Coronary artery (tissue), 2 donors: ENCODE measurements at regions not wholly inside any gene's neighbourhood (a gene's known extent, or its start where the extent isn't known, plus 50 kb on each side); places are given as distances from the start of the nearest gene placed in this dataset.

Source experiments
- DNase-seq: peaks from one replicate; pipeline ENCODE4 v3.0.0-alpha.2; 2017; ENCODE audit warnings: low spot score
- H3K27ac ChIP-seq, 2 donors: fragments of 200-600 bp; sonication (generic); one replicate each; pipeline ENCODE4 v1.5.1; 2016 to 2019
- H3K4me3 ChIP-seq: fragments of 200-600 bp; sonication (generic); 2 replicates; pipeline ENCODE4 v1.5.1; 2016; ENCODE audit warnings: mild to moderate bottlenecking, moderate library complexity
- TF ChIP-seq, protein P1 (sequence below): fragments of 200-600 bp; sonication (generic); IDR thresholded peaks from one replicate; pipeline ENCODE4 v1.5.1; 2019; ENCODE audit warnings: antibody characterized with exemption

DNA sequence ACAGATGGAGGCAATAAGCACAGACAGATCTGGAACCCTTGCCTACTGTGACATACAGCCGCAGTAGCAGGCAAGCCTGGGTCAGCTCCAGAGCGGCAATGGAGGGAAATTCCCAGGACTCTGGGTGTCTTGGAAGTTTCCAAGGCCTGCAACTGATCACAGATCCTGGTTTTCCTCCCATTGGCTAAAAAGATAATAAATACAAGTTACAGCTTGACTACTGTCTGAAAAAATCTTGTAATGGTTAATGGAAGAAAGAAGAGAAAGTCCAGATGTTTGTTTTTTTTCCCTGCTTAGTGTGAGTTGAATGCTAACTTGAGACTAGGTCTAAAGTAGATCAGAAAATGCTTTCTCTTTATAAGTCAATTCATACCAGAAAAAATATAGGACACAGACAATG, 307.6 kb downstream of the ALDH8A1 start:
- no peak for DNase-seq
- TF ChIP-seq, protein P1, sequence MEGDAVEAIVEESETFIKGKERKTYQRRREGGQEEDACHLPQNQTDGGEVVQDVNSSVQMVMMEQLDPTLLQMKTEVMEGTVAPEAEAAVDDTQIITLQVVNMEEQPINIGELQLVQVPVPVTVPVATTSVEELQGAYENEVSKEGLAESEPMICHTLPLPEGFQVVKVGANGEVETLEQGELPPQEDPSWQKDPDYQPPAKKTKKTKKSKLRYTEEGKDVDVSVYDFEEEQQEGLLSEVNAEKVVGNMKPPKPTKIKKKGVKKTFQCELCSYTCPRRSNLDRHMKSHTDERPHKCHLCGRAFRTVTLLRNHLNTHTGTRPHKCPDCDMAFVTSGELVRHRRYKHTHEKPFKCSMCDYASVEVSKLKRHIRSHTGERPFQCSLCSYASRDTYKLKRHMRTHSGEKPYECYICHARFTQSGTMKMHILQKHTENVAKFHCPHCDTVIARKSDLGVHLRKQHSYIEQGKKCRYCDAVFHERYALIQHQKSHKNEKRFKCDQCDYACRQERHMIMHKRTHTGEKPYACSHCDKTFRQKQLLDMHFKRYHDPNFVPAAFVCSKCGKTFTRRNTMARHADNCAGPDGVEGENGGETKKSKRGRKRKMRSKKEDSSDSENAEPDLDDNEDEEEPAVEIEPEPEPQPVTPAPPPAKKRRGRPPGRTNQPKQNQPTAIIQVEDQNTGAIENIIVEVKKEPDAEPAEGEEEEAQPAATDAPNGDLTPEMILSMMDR = no peak
- H3K27ac ChIP-seq = no peak overlapping the region
- no peak overlapping the region for H3K4me3 ChIP-seq

DNA sequence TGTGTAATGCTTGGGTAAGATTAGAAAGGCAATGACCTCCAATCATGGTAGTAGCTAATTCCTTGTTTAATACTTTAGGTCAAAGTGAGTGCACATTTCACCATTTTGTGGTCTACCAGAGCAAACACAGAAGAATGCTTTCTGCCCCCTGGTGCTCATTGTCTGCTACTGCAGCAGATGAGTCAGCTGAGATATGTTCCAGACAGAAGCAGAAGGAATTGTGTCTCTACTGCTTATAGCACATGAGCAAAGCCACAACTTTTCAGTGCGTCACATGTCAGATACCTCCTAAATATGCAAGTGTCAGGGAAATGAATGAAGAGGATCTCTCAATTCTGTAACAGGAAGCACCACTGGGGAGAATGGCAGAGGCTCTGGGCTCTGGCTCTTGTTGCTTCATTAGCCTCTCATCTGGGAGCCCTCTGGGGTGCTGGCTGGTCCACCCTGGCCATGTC, 308.9 kb downstream of the ALDH8A1 start:
- Histone ChIP-seq H3K27ac (no peak overlapping the region), H3K4me3 (no peak overlapping the region)
- DNase-seq = peak; percentile 79
- TF ChIP-seq, protein P1 = peak; percentile 85

DNA sequence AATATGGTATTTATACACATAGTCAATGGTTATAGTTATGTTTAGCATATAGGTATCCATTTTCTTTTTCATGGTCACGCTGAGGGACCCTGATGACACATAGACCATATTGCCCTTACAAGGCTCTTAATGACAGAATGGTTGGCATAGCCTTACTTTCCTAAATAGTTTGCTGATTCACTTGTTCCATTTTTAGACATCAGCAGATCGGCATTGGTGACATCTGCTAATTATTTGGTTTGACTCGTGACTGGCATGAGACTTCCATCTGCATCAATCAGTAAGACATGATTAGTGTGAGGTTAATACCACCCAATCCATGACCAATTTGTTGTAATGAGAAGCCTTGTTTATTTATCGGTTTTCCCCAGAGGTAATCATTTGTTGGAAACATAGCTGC, 309.7 kb downstream of the ALDH8A1 start:
- no peak overlapping the region for H3K27ac ChIP-seq

DNA sequence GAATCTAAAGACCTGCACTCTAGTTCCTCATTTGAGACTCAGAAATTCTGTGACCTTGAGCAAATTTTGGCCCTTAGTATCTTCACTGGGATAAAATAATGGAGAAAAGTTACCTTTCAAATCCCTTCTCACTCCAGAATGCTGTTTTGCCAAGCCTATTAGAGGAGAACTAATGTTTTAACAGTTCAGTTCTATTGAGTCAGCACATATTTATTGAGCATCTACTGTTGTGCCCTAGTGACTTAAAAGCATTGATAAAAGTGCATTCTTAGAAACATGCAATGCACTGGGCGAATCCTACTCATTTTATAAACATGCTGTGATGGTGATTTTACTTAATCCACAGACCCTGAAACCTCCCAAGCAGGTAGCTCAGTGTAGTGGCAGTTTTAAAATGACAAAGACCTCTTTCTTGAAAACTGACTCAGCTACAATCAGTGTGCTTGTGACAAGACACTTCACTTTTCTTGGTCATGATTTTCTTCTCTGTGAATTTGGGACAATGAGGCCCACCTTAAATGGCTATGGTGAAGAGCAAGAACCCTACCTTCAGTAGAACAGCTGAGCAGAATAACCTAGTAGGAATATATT, 312.0 kb downstream of the ALDH8A1 start:
- no peak overlapping the region for H3K4me3 ChIP-seq
- TF ChIP-seq, protein P1 = no peak
- no peak overlapping the region for H3K27ac ChIP-seq
- DNase-seq = no peak

More for the DNA sequence above, 309.7 kb downstream of the ALDH8A1 start:
- no peak overlapping the region for H3K4me3 ChIP-seq
- TF ChIP-seq, protein P1 = no peak
- DNase-seq = no peak

DNA sequence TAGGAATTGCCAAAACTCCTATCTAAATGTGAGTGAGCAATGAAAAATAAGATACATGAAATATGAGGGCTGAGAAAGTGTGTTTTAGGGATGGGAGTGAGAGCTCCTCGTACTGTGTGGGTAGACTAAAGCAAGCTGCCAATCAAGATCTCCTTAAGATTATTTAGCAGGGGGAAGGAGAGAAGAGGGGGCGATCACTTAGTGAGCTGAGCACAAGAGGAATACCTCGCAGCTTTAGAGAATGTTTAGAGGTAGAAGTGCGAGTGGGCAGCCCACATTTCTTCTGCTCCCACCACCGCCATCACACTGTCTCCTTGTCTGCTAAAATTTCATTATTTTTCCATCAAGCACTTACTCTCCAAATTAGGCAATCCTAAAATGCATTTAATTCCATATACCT, 312.6 kb downstream of the ALDH8A1 start:
- Histone ChIP-seq H3K27ac (no peak overlapping the region), H3K4me3 (no peak overlapping the region)
- TF ChIP-seq, protein P1 = no peak
- no peak for DNase-seq

DNA sequence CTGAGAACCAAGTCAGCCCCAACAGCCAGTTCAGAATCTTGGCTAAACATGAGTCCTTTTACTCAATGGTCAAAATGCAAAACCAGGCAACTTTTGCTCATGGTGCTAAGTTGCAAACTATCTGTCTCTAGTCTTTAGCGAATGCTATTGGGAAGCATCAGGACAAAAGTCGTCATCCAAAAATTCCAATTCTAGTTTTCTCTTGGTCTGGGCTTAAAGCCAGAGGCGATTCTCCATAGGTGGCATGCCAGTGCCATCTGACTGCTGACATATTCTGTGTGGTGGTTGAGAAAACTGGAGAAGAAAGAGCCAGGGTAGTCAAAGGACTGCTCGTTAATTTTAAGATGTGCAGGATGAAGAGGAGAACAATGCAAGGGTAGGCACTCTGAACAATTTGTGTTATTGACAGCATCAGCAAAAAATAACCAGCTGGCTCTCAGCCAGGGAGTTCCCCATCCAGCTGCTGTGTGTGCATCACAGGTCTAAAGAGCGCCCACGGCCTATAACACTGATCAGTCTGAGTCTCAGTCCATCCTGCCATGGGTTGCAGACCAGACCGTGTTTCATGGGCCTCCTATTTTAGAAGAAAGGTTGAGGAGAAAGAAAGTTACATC, 313.6 kb downstream of the ALDH8A1 start:
- no peak for DNase-seq
- Histone ChIP-seq H3K27ac (no peak overlapping the region), H3K4me3 (no peak overlapping the region)
- TF ChIP-seq, protein P1 = no peak

DNA sequence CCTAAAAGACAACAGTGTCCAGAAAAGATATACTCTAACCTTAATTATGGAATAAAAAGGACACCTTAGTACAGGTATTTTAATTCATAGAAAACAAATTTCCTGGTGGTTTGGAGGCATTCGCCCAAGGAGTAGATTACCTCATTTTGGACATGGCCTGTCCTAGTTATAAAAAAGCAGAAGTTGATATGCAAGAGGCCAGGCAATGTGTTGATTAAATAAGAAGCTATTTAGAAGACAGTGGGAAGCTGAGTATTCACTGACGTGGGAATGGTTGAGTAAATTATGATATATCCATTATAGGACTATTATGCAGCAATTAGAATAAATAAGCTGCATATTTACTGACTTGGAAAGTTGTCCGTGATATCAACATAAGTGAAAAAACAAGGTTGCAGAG, 314.9 kb downstream of the ALDH8A1 start:
- Histone ChIP-seq H3K27ac (no peak overlapping the region), H3K4me3 (no peak overlapping the region)
- no peak for DNase-seq
- TF ChIP-seq, protein P1 = no peak
